Neuron (in vitro differentiated cells): ENCODE measurements at regions not wholly inside any gene's neighbourhood (a gene's known extent, or its start where the extent isn't known, plus 50 kb on each side); places are given as distances from the start of the nearest gene placed in this dataset.
A peak's percentile ranks its signal among the peaks of the same experiment; 100 is the strongest.

ENCODE experiments used
- H2AFZ ChIP-seq: one replicate; pipeline ENCODE4 v1.6.1; 2013; ENCODE audit warnings: low read depth, mild to moderate bottlenecking, inconsistent platforms, low read length, moderate library complexity
- H3K27me3 ChIP-seq: one replicate; pipeline ENCODE4 v1.6.1; 2013; ENCODE audit warnings: low read length; ENCODE audit not compliant: insufficient read depth
- H3K36me3 ChIP-seq: one replicate; pipeline ENCODE4 v1.6.1; 2013; ENCODE audit warnings: low read length; ENCODE audit not compliant: insufficient read depth
- H3K4me1 ChIP-seq: one replicate; pipeline ENCODE4 v1.6.1; 2013; ENCODE audit warnings: low read length; ENCODE audit not compliant: insufficient read depth
- H3K4me3 ChIP-seq: 2 replicates; pipeline ENCODE4 v1.5.1; 2013; ENCODE audit warnings: mild to moderate bottlenecking, low read length, moderate library complexity
- H3K9me3 ChIP-seq: one replicate; pipeline ENCODE4 v1.6.1; 2013; ENCODE audit warnings: low read length

DNA sequence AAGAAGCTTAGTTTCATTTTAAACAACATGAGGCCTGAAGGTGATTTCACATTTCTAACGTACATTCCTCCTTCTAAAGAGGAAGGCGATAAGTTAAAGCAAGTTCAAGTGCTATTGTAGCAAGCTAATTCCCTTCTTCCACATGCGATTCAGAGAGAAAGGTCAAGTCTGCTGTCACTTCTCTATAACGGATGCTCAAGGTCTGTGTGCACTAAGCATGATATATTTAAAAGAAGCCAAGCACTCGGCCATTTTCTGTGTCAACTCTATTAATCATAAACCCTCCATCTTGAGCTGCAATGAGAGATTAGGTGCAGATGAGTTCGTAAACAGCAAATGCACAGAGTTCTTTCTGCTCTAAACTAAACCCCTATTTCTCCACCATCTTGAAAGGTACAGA, 568.8 kb upstream of the ZFHX3 start:
- Histone ChIP-seq H3K4me3 (no peak overlapping the region), H2AFZ (peak overlapping the region; percentile 85), H3K9me3 (no peaks in the 10 kb centered on the region), H3K4me1 (peaks cover 34% of the 10 kb centered on the region), H3K27me3 (no peaks in the 10 kb centered on the region), H3K36me3 (no peaks in the 10 kb centered on the region)

DNA sequence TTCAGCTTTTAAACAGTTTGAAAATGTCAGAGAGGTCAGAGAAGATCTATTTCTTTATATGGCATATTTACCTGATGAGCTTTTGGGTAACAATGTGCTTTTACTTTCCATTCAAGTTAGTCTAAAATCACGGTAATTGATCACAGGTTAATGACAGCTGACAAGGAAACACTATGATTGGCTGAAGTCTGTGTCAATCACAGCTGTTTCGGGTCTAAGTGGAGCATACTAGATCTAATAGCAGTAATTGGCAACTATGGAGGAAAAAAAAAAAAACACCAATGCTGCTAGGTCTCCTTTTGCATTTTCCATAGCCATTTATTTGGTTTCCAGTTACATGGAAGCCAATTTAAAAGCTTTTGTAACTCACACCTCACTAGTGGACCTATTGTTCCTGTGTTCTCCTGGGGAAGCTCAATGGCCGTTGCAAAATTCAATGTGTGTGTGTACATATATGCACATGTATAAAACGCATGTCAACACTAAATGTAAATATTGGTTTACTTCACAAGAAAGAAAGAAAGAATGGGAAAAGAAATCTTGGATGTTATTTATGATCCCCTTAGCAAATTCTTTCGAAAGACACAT, 568.3 kb upstream of the ZFHX3 start:
- Histone ChIP-seq H3K27me3 (no peaks in the 10 kb centered on the region), H3K4me1 (peaks cover 37% of the 10 kb centered on the region), H3K36me3 (no peaks in the 10 kb centered on the region), H3K4me3 (no peak overlapping the region), H2AFZ (peak overlapping the region; percentile 85), H3K9me3 (no peaks in the 10 kb centered on the region)

DNA sequence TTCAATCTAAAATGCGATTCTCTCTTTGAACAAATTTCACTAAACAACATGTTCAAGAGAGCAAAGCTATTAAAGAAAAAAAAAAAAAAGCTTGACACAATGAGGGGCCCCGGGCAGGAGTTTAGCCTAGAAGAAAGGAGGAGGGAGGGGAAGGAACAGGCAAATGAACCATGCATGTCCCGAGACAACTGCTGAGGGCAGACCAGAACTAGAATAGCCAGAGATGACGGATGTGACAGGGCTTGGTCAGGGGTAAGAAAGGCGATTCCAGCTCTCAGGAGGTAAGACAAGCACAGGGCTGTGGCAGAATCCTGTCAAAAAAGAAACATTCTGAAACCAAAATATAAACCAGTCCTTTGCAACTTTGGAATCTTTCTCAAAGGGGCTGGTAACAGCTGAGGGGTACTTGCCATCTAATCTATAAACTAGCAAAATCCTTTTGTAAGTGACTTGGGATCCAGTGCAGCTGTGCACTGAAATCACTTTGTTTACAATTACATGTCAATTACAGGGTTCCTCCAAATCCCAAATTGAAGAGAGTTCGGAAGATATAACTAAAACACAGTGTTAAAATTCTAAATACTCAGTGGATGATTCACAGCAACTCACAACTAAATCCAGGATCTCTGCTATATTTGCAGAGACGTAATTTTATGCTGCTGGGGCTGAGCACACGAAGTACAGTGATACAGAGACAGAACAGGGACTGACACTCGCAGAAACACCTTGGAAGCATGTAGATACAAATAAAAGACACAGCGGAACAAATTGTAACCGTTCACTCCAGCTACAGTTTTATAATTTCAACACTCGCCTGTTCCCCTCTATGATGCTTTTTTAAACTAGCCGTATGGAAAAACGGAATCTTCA, 567.4 kb upstream of the ZFHX3 start:
- Histone ChIP-seq H3K4me1 (peaks cover 37% of the 10 kb centered on the region), H3K27me3 (no peaks in the 10 kb centered on the region), H3K36me3 (no peaks in the 10 kb centered on the region), H2AFZ (peak overlapping the region; percentile 8), H3K9me3 (no peaks in the 10 kb centered on the region), H3K4me3 (no peak overlapping the region)

DNA sequence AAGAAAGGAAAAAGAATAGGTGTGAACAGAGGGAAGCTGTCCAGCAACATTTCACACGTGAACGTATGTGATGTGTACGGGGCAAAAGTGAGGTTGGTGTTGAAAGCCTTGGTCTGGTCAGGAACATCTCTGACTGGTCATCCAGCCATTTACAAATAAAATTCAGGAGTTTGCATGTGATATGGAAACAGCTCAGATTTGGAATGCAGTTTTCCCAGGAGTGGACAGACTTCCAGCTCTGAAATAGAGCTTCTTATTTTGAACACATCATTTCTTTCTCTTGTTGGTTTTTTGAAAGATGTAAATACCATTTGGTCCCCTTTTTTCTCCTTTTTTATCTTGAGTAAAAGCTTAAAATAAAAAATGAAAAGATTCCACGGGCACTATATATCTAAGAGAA, 566.2 kb upstream of the ZFHX3 start:
- no peaks in the 10 kb centered on the region for H3K27me3 ChIP-seq
- peaks cover 37% of the 10 kb centered on the region for H3K4me1 ChIP-seq
- no peak overlapping the region for H3K4me3 ChIP-seq
- no peaks in the 10 kb centered on the region for H3K9me3 ChIP-seq
- no peak overlapping the region for H2AFZ ChIP-seq
- no peaks in the 10 kb centered on the region for H3K36me3 ChIP-seq

DNA sequence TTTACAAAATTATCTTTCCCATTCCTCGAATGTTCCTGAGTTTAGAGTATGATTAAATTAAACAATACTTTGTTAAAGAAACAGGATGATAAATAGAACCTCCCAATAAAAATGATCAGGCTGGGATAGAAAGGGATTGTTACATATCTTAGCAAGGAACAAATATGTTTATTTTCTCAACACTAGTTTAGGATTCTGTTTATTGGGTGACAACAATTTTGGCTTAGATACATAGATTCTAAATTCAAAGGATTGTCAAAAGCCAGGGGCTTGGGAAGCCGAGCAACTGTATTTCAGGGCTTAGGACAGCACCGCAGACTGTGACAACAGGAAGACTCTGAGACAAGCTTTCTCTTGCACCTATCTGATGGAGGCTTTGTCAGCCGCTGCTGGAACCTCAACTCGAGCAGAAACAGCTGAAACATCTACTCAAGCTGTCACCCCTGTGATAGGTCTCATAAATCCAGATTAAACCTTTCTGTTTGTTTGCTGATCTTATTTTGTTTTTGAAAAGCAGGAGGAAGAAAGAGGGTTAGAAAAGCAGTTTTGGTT, 562.8 kb upstream of the ZFHX3 start:
- Histone ChIP-seq H3K9me3 (no peaks in the 10 kb centered on the region), H3K4me1 (peaks cover 22% of the 10 kb centered on the region), H3K27me3 (no peaks in the 10 kb centered on the region), H2AFZ (no peak overlapping the region), H3K4me3 (no peak overlapping the region), H3K36me3 (no peaks in the 10 kb centered on the region)

DNA sequence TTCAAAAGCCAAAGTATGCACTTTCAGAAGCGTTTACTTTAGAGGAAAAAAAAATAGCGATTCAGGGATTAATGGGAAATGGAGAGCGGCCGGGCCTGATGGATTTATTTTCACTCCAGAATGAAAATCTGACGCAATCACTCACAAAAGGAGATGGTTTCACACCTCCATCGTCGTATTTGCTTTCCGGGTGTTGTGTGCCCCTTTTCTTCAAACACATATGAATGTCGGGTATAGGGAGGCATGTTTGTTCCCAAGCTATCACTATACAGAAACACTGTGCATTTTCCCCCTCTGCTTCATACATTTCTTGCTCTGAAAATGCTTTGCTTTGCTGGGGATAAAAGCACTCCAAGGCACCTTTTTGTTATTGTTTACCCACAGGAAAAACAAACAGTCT, 562.2 kb upstream of the ZFHX3 start:
- Histone ChIP-seq H3K9me3 (no peaks in the 10 kb centered on the region), H2AFZ (no peak overlapping the region), H3K36me3 (no peaks in the 10 kb centered on the region), H3K4me1 (peaks cover 17% of the 10 kb centered on the region), H3K4me3 (no peak overlapping the region), H3K27me3 (no peaks in the 10 kb centered on the region)

DNA sequence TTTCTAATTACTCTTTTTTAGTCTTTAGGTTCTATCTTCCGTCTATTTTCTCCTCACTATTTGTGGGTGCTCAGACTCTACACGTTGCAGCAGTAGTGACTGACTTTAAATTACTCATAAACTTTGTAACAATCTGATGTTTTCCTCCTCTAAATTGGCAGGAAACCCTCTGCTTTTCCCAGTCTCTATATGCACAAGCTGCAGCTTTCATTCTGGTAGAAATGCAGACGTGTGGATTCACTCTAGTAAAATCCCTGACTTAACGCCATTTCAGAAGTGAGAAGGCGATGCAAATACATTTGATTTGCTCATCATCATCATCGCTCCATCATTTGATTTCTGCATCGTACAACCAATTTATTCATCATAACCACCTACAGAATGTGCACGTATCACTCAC, 561.0 kb upstream of the ZFHX3 start:
- no peak overlapping the region for H2AFZ ChIP-seq
- H3K4me1 ChIP-seq = peaks cover 14% of the 10 kb centered on the region
- no peaks in the 10 kb centered on the region for H3K9me3 ChIP-seq
- H3K36me3 ChIP-seq = no peaks in the 10 kb centered on the region
- H3K4me3 ChIP-seq = no peak overlapping the region
- H3K27me3 ChIP-seq = no peaks in the 10 kb centered on the region

DNA sequence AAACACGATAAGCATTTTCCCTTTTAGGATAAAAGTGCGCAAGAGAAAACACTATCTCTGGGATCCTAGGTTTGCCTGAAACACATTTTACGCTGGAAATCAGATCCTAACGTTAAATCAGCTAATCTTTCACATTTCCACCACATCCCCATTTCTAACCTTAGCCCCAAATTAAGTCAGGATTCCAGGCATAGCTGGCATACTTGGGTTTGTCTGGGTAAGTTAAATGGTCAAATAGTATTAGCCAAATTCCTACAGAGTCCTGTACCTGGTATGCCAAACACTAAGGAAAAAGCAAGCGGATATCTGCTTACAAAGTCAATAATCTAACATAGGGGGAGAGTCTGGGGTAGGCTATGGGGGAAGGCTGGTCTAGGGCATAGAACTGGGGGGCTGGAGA, 557.4 kb upstream of the ZFHX3 start:
- no peaks in the 10 kb centered on the region for H3K4me1 ChIP-seq
- no peaks in the 10 kb centered on the region for H3K9me3 ChIP-seq
- no peaks in the 10 kb centered on the region for H3K27me3 ChIP-seq
- no peak overlapping the region for H3K4me3 ChIP-seq
- H2AFZ ChIP-seq = no peak overlapping the region
- H3K36me3 ChIP-seq = no peaks in the 10 kb centered on the region

DNA sequence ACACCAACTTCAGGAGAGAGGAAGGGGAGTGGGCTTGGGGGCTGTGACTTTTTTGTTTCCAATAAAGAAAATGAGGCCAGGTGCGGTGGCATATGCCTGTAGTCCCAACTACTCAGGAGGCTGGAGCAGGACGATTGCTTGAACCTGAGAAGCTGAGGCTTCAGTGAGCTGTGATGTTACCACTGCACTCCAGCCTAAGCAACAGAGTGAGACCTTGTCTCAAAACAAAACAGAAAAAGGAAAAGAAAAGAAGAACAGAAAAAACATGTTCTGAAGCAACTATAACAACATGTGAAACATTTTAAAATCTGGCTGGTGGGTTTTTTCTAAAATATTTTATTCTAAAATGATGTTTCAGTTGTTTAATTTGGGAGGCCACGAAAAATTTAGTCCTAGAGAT, 554.0 kb upstream of the ZFHX3 start:
- no peak overlapping the region for H3K4me3 ChIP-seq
- no peaks in the 10 kb centered on the region for H3K27me3 ChIP-seq
- H3K36me3 ChIP-seq = no peaks in the 10 kb centered on the region
- no peaks in the 10 kb centered on the region for H3K9me3 ChIP-seq
- H3K4me1 ChIP-seq = no peaks in the 10 kb centered on the region
- no peak overlapping the region for H2AFZ ChIP-seq

DNA sequence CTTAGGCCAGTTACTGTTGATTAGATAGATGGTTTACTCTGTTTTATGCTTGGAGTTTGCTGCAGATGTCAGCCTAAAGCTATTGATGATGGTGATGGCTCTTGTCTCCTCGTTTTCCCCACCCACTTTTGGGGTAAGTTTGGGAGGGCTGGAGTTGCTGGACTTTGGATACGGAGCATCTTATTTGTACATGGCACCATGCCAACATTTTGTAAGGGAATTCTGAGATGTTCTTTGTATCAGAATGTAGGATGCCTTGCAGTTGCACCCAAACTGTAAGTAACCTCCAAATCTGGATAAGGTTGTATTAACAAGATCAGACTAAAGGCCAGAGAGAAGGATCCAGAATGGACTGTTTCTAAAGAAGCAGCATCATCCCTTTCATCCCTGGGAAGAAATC, 551.9 kb upstream of the ZFHX3 start:
- no peaks in the 10 kb centered on the region for H3K36me3 ChIP-seq
- no peak overlapping the region for H2AFZ ChIP-seq
- H3K4me3 ChIP-seq = no peak overlapping the region
- H3K9me3 ChIP-seq = no peaks in the 10 kb centered on the region
- no peaks in the 10 kb centered on the region for H3K27me3 ChIP-seq
- H3K4me1 ChIP-seq = no peaks in the 10 kb centered on the region

DNA sequence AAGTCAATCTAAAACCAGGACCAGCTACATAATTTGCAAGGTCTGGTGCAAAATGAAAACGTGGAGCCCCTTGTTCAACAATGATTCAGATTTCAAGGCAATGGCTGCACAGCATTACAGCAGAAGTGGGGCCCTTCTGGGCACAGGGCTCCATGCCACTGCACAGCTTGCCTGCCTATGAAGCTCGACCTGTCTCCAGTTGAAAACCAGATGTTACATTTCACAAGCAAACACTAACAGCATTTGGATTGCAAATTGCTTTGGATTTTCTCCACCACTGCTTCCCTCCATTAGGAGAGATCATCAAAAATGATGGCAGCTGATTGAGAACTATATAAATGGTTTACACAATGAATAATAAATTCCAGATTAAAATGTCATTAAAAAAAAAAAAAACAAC, 551.4 kb upstream of the ZFHX3 start:
- H3K9me3 ChIP-seq = no peaks in the 10 kb centered on the region
- no peaks in the 10 kb centered on the region for H3K27me3 ChIP-seq
- no peaks in the 10 kb centered on the region for H3K36me3 ChIP-seq
- H3K4me3 ChIP-seq = no peak overlapping the region
- H2AFZ ChIP-seq = no peak overlapping the region
- H3K4me1 ChIP-seq = no peaks in the 10 kb centered on the region

DNA sequence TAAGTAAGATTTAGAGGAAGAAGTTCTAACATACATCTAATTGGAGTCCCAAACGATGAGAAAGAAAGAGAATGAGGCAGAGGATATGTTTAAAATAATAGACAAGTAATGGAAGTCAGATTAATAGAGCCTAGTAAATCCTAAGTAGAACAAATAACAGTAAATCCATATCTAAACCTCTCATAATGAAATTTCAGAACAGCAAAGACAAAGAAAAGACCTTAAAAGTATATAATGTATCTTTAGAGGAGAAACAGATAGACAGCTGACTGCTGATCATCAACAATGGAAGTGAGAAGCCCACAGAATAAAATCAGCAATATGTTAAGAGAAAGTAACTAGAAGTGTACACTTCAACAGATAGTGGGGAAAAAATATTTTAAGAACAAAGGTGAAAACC, 536.2 kb upstream of the ZFHX3 start:
- Histone ChIP-seq H3K4me3 (no peak overlapping the region), H3K9me3 (peaks cover 2% of the 10 kb centered on the region), H3K36me3 (no peaks in the 10 kb centered on the region), H3K4me1 (no peaks in the 10 kb centered on the region), H2AFZ (no peak overlapping the region), H3K27me3 (no peaks in the 10 kb centered on the region)

DNA sequence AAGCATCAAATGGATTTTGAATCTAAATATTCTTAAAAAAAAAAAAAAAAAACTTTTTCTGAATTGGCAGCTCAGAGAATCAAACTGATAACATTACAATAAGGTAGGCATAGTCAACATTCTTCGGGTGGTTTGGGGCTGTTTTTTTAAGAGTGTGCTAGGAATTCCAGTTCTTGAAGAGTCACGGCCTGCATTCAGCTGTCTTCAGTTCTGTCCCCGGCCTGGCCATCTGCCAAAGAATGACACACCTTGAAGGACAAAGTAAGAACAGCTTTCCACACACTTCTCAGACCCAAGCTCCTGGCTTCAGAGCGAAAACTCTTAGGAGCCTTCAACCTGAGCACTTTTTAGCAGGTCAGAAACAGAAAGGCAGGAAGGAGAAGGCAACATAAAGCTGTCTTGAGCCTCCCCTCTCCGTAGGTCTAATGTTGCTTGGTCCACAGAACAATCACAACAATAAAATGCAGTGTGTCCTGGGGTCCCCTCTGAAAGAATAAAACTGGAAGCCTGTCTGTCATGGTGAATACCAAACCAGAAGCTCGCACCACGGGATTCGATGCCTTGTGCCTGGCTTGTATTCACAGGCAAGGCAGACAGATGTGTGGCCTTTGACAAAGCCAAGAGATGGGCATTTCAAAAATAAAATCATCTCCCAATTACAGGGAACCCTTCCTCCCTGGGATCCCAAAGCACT, 524.4 kb upstream of the ZFHX3 start:
- H3K4me3 ChIP-seq = peak overlapping the region; percentile 35
- H3K4me1 ChIP-seq = peaks cover 44% of the 10 kb centered on the region
- H3K27me3 ChIP-seq = no peaks in the 10 kb centered on the region
- H3K36me3 ChIP-seq = no peaks in the 10 kb centered on the region
- H3K9me3 ChIP-seq = peaks cover 2% of the 10 kb centered on the region
- peak overlapping the region; percentile 12 for H2AFZ ChIP-seq
